ENCODE measurements at regions not wholly inside any gene's neighbourhood (a gene's known extent, or its start where the extent isn't known, plus 50 kb on each side); places are given as distances from the start of the nearest gene placed in this dataset.

DNA sequence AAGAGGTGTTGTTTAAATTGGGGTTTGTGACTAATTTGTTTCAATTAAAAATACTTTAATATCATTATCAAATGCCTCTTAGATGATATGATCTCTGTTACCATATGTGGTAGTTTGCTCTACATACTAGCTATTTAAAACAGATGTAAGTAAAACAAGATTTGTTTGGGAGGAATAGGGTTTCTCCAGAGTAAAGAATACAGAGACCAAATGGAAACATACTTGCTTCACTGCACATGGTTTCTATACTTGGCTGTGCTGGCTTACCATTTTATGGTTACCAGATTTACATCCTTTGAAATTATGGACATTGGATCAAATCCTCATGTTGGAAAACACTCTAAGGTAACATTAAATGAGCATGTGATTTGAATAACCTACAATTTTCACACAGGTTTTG is 588.3 kb downstream of the CD109 start:
- TF ChIP-seq POLR2AphosphoS5 (IDR thresholded peaks at IDR 0.05) (no peak), POLR2A (IDR thresholded peaks at IDR 0.05) (no peak)
- TF ChIP-seq, protein P1, sequence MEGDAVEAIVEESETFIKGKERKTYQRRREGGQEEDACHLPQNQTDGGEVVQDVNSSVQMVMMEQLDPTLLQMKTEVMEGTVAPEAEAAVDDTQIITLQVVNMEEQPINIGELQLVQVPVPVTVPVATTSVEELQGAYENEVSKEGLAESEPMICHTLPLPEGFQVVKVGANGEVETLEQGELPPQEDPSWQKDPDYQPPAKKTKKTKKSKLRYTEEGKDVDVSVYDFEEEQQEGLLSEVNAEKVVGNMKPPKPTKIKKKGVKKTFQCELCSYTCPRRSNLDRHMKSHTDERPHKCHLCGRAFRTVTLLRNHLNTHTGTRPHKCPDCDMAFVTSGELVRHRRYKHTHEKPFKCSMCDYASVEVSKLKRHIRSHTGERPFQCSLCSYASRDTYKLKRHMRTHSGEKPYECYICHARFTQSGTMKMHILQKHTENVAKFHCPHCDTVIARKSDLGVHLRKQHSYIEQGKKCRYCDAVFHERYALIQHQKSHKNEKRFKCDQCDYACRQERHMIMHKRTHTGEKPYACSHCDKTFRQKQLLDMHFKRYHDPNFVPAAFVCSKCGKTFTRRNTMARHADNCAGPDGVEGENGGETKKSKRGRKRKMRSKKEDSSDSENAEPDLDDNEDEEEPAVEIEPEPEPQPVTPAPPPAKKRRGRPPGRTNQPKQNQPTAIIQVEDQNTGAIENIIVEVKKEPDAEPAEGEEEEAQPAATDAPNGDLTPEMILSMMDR (IDR thresholded peaks at IDR 0.05) = no peak

Data from stomach (tissue), 4 donors.